MM.1S (cell line): ENCODE measurements at regions not wholly inside any gene's neighbourhood (a gene's known extent, or its start where the extent isn't known, plus 50 kb on each side); places are given as distances from the start of the nearest gene placed in this dataset.

Source experiments
- CTCF ChIP-seq: fragments of 300-600 bp; sonication (generic); IDR thresholded peaks from 2 replicates; pipeline ENCODE4 v1.5.1; 2016; ENCODE audit warnings: antibody characterized with exemption, low read length, mixed read lengths
- EZH2 ChIP-seq: fragments of 300-600 bp; sonication (generic); optimal IDR thresholded peaks from 2 replicates; pipeline ENCODE3; 2017; ENCODE audit warnings: low read depth, mild to moderate bottlenecking, antibody characterized with exemption, low read length, mixed read lengths
- EZH2phosphoT487 ChIP-seq: fragments of 300-600 bp; sonication (generic); IDR thresholded peaks from 2 replicates; pipeline ENCODE4 v1.6.1; 2018; ENCODE audit warnings: antibody characterized with exemption, low read length

GRCh38 chr9:96080364-96080763 is 204.9 kb downstream of the ERCC6L2 start:
- no peak for TF ChIP-seq CTCF
- no peak for TF ChIP-seq EZH2
- no peak for TF ChIP-seq EZH2phosphoT487
